ENCODE measurements at regions not wholly inside any gene's neighbourhood (a gene's known extent, or its start where the extent isn't known, plus 50 kb on each side); places are given as distances from the start of the nearest gene placed in this dataset. TPM values are rescaled to one million over a fixed set of nuclear protein-coding genes. Genes with fewer than 3 reads are reported as not detected.

DNA sequence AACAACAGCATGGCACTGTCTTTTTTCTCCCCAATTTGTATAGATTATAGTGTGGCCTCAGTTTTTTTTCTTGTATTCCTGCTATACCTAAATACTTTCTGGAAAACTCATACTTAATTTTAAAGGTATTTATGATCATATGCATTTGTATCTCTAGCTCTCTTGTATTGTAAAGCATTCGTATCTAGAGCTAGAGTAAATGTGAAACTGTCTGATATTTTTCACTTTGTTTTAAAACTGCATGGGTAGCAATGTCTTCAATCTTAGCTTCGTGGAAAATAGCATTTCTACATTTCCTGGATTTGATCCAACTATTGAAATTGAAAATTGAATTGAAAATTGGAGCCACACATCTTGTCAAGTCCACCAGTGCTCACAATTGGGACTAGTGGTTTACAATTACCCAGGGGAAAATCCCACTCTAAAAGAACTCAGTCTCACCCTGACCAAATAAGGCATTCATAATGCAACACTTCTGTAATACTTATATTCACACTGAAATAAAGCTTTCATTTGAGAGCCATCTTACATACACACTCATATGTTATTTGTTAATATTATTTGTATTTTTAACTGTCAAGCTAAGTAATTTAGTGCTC lies 51.3 kb upstream of the KLF6 start:
- H3K4me1 ChIP-seq (ENCODE audit: insufficient read depth, low read length) = no peaks in the 10 kb centered on the region
- DNase-seq = no peak
- H4K20me1 ChIP-seq (ENCODE audit: low read length) = no peaks in the 10 kb centered on the region
- CTCF ChIA-PET = no interaction called here
- no peaks in the 10 kb centered on the region for H3F3A ChIP-seq (ENCODE audit: low read length, unreplicated experiment)
- no peaks in the 10 kb centered on the region for H3K79me2 ChIP-seq (ENCODE audit: low read length)
- no peaks in the 10 kb centered on the region for H3K36me3 ChIP-seq (ENCODE audit: low read depth, low read length)
- no peaks in the 10 kb centered on the region for H3K9me3 ChIP-seq (ENCODE audit: low read length)
- H3K4me2 ChIP-seq (ENCODE audit: low read length) = no peak overlapping the region
- BruUV-seq (replicated peaks) = no TSS peak
- no peak for ATAC-seq
- H3K27me3 ChIP-seq (ENCODE audit: low read length) = no peaks in the 10 kb centered on the region
- TF ChIP-seq EZH2phosphoT487 (IDR thresholded peaks at IDR 0.05; ENCODE audit: borderline replicate concordance, low read length) (no peak), CTCF (conservative IDR thresholded peaks at IDR 0.05; ENCODE audit: low read depth, low read length) (no peak), EZH2 (IDR thresholded peaks at IDR 0.05; ENCODE audit: low read length, unreplicated experiment) (no peak)
- H3K4me3 ChIP-seq (ENCODE audit: low read length) = no peak overlapping the region
- H3K9me2 ChIP-seq (replicated peaks; ENCODE audit: low read length) = no peaks in the 10 kb centered on the region
- no peak overlapping the region for H2AFZ ChIP-seq (ENCODE audit: low read length)
- POLR2A ChIA-PET (ENCODE audit: unreplicated experiment) = no interaction called here
- H3K9ac ChIP-seq (ENCODE audit: low read length) = no peak overlapping the region
- intact Hi-C loops (cut with micrococcal nuclease) = no loop called here
- no peak overlapping the region for H3K27ac ChIP-seq (ENCODE audit: low read length)

GRCh38 chr10:3835770-3836169 lies 50.8 kb upstream of the KLF6 start:
- no peaks in the 10 kb centered on the region for H4K20me1 ChIP-seq (ENCODE audit: low read length)
- H3K9ac ChIP-seq (ENCODE audit: low read length) = no peak overlapping the region
- CTCF ChIA-PET = no interaction called here
- no peaks in the 10 kb centered on the region for H3K79me2 ChIP-seq (ENCODE audit: low read length)
- TF ChIP-seq EZH2 (IDR thresholded peaks at IDR 0.05; ENCODE audit: low read length, unreplicated experiment) = no peak
- TF ChIP-seq CTCF (conservative IDR thresholded peaks at IDR 0.05; ENCODE audit: low read depth, low read length) = no peak
- ATAC-seq = no peak
- no peaks in the 10 kb centered on the region for H3K27me3 ChIP-seq (ENCODE audit: low read length)
- H3K4me1 ChIP-seq (ENCODE audit: insufficient read depth, low read length) = no peaks in the 10 kb centered on the region
- H3K4me3 ChIP-seq (ENCODE audit: low read length) = no peak overlapping the region
- no peak overlapping the region for H3K4me2 ChIP-seq (ENCODE audit: low read length)
- H3K36me3 ChIP-seq (ENCODE audit: low read depth, low read length) = no peaks in the 10 kb centered on the region
- no TSS peak for BruUV-seq (replicated peaks)
- no peak overlapping the region for H2AFZ ChIP-seq (ENCODE audit: low read length)
- DNase-seq = no peak
- H3K9me2 ChIP-seq (replicated peaks; ENCODE audit: low read length) = no peaks in the 10 kb centered on the region
- POLR2A ChIA-PET (ENCODE audit: unreplicated experiment) = no interaction called here
- H3F3A ChIP-seq (ENCODE audit: low read length, unreplicated experiment) = no peaks in the 10 kb centered on the region
- H3K9me3 ChIP-seq (ENCODE audit: low read length) = no peaks in the 10 kb centered on the region
- no peak overlapping the region for H3K27ac ChIP-seq (ENCODE audit: low read length)
- intact Hi-C loops (cut with micrococcal nuclease) = no loop called here

DNA sequence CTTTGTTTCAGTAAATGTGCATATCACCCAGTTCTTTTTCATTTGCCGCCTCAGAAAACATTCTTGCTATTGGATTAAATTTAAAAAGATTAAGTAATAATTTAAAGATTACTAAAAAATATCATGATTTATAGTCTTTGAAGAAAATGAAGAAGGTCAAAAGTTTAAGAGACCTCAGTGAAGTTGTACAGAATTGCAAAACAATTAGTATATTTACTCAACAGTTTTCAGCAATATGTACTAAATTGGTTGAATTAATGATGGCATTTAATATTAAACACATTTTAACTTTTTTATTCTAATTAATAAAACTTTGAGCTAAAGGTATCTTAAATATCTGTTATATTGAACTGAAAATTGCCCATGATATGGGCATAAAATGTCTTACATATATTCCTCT lies 49.9 kb upstream of the KLF6 start:
- ChIA-PET CTCF (no interaction called here), POLR2A (ENCODE audit: unreplicated experiment) (interaction anchor here (0.6 kb wide), 1 partner anchor 279 kb away, joined by 3 read pairs; no protein-coding TSS in a partner anchor)
- no peak overlapping the region for H3K4me3 ChIP-seq (ENCODE audit: low read length)
- no peaks in the 10 kb centered on the region for H3K9me2 ChIP-seq (replicated peaks; ENCODE audit: low read length)
- H3K27ac ChIP-seq (ENCODE audit: low read length) = no peak overlapping the region
- H4K20me1 ChIP-seq (ENCODE audit: low read length) = no peaks in the 10 kb centered on the region
- ATAC-seq (no peak), DNase-seq (no peak)
- no peaks in the 10 kb centered on the region for H3K79me2 ChIP-seq (ENCODE audit: low read length)
- no peak overlapping the region for H3K9ac ChIP-seq (ENCODE audit: low read length)
- no peak overlapping the region for H3K4me2 ChIP-seq (ENCODE audit: low read length)
- H3F3A ChIP-seq (ENCODE audit: low read length, unreplicated experiment) = no peaks in the 10 kb centered on the region
- TF ChIP-seq EZH2phosphoT487 (IDR thresholded peaks at IDR 0.05; ENCODE audit: borderline replicate concordance, low read length) = no peak
- no peak for TF ChIP-seq EZH2 (IDR thresholded peaks at IDR 0.05; ENCODE audit: low read length, unreplicated experiment)
- TF ChIP-seq CTCF (conservative IDR thresholded peaks at IDR 0.05; ENCODE audit: low read depth, low read length) = no peak
- H3K27me3 ChIP-seq (ENCODE audit: low read length) = no peaks in the 10 kb centered on the region
- H3K36me3 ChIP-seq (ENCODE audit: low read depth, low read length) = no peaks in the 10 kb centered on the region
- no peak overlapping the region for H2AFZ ChIP-seq (ENCODE audit: low read length)
- no peaks in the 10 kb centered on the region for H3K4me1 ChIP-seq (ENCODE audit: insufficient read depth, low read length)
- H3K9me3 ChIP-seq (ENCODE audit: low read length) = no peaks in the 10 kb centered on the region
- intact Hi-C loops (cut with micrococcal nuclease) = no loop called here
- no TSS peak for BruUV-seq (replicated peaks)

Small RNA genes lying in the stretch of these regions (microRNA-seq; reads per million reads assigned to microRNA genes)
- not detected for gene MIR6078 (ENCODE audit: unreplicated experiment)

Data from PC-3 (cell line).